ENCODE measurements at regions not wholly inside any gene's neighbourhood (a gene's known extent, or its start where the extent isn't known, plus 50 kb on each side); places are given as distances from the start of the nearest gene placed in this dataset.

GRCh38 chr4:187467224-187467623 is 528.3 kb upstream of the ZFP42 start:
- no peak for TF ChIP-seq POLR2A (IDR thresholded peaks at IDR 0.05)
- no peak for TF ChIP-seq CTCF (IDR thresholded peaks at IDR 0.05)
- TF ChIP-seq POLR2AphosphoS5 (IDR thresholded peaks at IDR 0.05; ENCODE audit: insufficient read depth in 1 of 2, low read depth in 1 of 2): no peak
